ENCODE measurements at regions not wholly inside any gene's neighbourhood (a gene's known extent, or its start where the extent isn't known, plus 50 kb on each side); places are given as distances from the start of the nearest gene placed in this dataset.

DNA sequence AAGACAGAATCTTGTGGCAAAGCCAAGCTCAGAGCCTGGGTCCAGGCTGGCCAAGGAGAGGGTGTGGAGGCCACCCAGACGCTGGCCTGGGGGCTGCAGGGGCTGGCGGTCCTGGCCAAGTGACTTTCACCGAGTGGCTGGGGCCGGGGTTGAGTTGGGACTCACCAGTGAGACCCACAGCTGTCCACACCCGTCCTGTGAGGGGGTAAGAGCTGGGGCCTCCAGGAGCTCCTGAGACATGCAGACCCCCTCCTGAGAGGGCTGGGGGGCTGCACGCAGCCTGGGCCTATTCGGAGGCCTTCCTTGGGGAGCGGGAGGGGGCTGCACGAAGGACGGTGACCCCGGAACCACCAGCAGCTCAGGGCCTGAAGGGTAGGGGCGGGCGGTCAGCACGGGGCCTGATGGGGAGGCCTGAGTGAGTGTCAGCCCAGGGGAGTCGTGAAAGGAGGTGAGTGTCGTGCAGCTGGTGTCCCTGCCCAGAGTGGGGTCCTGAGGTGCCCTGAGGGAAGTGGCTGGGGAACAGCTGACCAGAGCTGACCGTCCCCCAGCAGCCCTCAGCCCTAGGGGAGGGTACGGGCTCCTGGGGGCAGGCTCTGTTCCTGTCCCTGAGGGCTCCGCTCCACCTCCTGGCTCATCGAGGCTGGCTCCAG, 100.9 kb downstream of the FOXL3 start:
- Histone ChIP-seq H3K9me3 (no peaks in the 10 kb centered on the region), H3K4me3 (no peak overlapping the region), H3K27ac (no peak overlapping the region), H3K27me3 (no peaks in the 10 kb centered on the region), H3K36me3 (no peaks in the 10 kb centered on the region), H3K4me1 (no peaks in the 10 kb centered on the region)
- 93 to 96% methylated on average over 19 to 20 of the region's 20 CpGs for WGBS, 2 donors
- TF ChIP-seq, protein P1, sequence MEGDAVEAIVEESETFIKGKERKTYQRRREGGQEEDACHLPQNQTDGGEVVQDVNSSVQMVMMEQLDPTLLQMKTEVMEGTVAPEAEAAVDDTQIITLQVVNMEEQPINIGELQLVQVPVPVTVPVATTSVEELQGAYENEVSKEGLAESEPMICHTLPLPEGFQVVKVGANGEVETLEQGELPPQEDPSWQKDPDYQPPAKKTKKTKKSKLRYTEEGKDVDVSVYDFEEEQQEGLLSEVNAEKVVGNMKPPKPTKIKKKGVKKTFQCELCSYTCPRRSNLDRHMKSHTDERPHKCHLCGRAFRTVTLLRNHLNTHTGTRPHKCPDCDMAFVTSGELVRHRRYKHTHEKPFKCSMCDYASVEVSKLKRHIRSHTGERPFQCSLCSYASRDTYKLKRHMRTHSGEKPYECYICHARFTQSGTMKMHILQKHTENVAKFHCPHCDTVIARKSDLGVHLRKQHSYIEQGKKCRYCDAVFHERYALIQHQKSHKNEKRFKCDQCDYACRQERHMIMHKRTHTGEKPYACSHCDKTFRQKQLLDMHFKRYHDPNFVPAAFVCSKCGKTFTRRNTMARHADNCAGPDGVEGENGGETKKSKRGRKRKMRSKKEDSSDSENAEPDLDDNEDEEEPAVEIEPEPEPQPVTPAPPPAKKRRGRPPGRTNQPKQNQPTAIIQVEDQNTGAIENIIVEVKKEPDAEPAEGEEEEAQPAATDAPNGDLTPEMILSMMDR (IDR thresholded peaks at IDR 0.05), result no peak
- no peak for ATAC-seq
- peak in 5 of 6 donors; percentile 2 to 60 (median 19) for DNase-seq
- FAIRE-seq, result no peak
- intact Hi-C loops (cut with DNase I), result no loop called here

DNA sequence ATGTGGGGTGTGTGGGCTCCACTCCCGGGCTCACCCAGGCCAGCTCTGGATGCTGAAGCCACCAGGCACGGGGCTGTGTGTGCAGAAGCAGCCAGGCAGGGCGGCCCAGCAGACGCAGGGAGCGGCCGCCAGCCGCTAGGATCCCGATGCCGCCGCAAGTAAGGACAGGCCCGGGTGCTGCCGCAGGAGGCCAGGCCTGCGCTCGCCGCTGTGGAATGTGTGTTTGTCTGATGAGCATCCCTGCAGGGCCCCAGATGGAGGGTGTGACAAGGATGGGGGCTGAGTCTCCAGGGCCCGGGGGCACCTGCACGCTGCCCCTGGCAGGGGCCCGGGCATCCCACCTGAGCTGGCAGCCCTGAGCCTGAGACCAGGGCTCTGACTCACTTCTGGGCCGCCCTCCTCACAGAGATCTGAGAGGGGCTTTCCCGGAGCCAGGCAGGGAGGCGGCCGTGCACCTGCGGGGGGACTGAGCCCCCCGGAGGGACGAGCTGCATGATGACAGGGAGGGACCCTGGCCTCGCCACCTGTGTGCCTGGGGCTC, 101.5 kb downstream of the FOXL3 start:
- peak in 5 of 6 donors; percentile 5 to 64 (median 28) for DNase-seq
- TF ChIP-seq, protein P1 (IDR thresholded peaks at IDR 0.05), result no peak
- H3K9me3 ChIP-seq, result no peaks in the 10 kb centered on the region
- H3K27me3 ChIP-seq, result no peaks in the 10 kb centered on the region
- ATAC-seq, result peak in 1 of 4 donors; percentile 12
- no peaks in the 10 kb centered on the region for H3K36me3 ChIP-seq
- FAIRE-seq, result no peak
- intact Hi-C loops (cut with DNase I), result no loop called here
- H3K4me3 ChIP-seq, result no peak overlapping the region
- no peak overlapping the region for H3K27ac ChIP-seq
- 93 to 96% methylated on average over 25 to 26 of the region's 26 CpGs for WGBS, 2 donors
- H3K4me1 ChIP-seq, result no peaks in the 10 kb centered on the region

DNA sequence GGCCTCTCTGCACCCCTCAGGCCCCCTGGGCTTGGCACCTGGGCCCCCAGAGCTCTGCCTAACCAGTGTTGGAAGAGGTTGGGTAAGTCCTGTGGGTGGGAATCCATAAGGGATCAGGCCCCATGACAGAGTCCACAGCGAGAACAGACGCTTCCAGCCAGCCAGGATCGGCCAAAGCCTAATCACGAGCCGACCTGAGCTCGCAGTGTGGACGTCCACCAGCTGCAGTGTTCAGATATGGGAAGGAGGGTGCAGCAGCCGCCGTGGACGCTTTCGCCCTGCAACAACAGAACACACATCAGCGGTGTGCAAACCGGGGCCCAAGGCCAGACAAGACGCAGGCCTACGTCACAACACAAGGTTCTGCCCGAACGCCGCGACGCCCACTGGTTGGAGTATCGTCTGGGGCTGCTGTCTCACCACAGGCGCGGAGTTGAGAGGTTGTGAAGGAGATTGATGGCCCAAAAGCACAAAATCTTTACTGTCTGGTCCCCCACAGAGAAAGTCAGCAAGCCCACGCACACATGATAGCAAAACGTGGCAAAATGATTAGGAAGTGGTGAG, 102.1 kb downstream of the FOXL3 start:
- Histone ChIP-seq H3K27me3 (no peaks in the 10 kb centered on the region), H3K27ac (no peak overlapping the region), H3K4me3 (no peak overlapping the region), H3K4me1 (no peaks in the 10 kb centered on the region), H3K9me3 (no peaks in the 10 kb centered on the region), H3K36me3 (no peaks in the 10 kb centered on the region)
- FAIRE-seq (no peak), DNase-seq (peak; percentile 1 to 49 (median 12)), ATAC-seq (no peak)
- intact Hi-C loops (cut with DNase I), result no loop called here
- TF ChIP-seq, protein P1 (IDR thresholded peaks at IDR 0.05), result no peak
- WGBS, 2 donors, result 94 to 95% methylated on average over 25 of the region's 25 CpGs

DNA sequence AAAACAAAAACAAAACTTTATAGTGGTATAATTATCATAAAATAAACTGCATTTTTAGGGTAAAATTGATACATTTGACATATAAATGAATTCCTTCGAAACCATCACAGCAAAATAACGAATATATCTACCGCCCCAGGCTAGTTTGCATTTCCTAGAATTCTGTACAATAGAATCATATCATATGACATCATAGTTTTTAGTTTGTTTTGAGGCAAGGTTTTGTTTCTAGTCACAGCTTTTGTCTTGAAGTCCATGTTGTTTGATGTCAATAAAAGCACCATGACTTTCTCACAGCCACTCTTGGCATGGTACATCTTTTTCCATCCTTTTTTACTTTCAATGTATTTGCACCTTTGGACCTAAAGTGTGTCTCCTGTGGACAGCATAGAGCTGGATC, 102.9 kb downstream of the FOXL3 start:
- Histone ChIP-seq H3K36me3 (no peaks in the 10 kb centered on the region), H3K27ac (no peak overlapping the region), H3K4me3 (no peak overlapping the region), H3K9me3 (no peaks in the 10 kb centered on the region), H3K4me1 (no peaks in the 10 kb centered on the region), H3K27me3 (no peaks in the 10 kb centered on the region)
- ATAC-seq (no peak), DNase-seq (no peak), FAIRE-seq (no peak)
- 88% methylated on average over 3 of the region's 3 CpGs for WGBS, 2 donors
- intact Hi-C loops (cut with DNase I), result no loop called here
- TF ChIP-seq, protein P1 (IDR thresholded peaks at IDR 0.05), result no peak

DNA sequence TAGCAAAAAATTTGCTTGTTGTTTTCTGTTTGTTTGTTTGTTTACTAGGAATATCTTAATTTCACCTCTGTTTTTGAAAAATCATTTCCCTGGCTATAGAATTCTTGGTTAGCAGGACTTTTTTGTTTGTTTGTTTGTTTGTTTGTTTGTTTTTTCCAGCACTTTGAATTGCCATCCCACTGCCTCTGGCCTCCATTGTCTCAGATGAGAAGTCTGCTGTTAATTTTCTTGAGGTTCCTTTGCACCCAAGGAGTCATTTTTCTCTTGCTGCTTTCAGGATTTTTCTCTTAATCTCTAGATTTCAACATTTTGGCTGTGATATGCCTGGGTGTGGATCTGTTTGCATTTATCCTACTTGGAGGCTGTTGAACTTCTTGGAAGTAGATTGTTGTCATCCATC, 105.7 kb downstream of the FOXL3 start:
- intact Hi-C loops (cut with DNase I), result no loop called here
- Histone ChIP-seq H3K4me1 (no peaks in the 10 kb centered on the region), H3K36me3 (no peaks in the 10 kb centered on the region), H3K9me3 (no peaks in the 10 kb centered on the region), H3K27ac (no peak overlapping the region), H3K27me3 (no peaks in the 10 kb centered on the region), H3K4me3 (no peak overlapping the region)
- FAIRE-seq (no peak), ATAC-seq (no peak), DNase-seq (no peak)
- TF ChIP-seq, protein P1 (IDR thresholded peaks at IDR 0.05), result no peak
